Activated naive CD4-positive, alpha-beta T cell treated with anti-CD3 and anti-CD28 coated beads for 36 hours (primary cell): ENCODE measurements at regions not wholly inside any gene's neighbourhood (a gene's known extent, or its start where the extent isn't known, plus 50 kb on each side); places are given as distances from the start of the nearest gene placed in this dataset.
"Not testable (repeated sequence)": the region's sequence is repeated elsewhere in the genome, so short reads cannot be mapped to it uniquely, and the experiment has no call there.

ENCODE experiments used
- CTCF ChIA-PET: fragments of 350-600 bp; sonication (Branson Sonifier 250); formaldehyde crosslinking; loops from one replicate; lab custom pipeline; 2021; ENCODE audit warnings: antibody characterized with exemption; lab: Charles Lee
- DNase-seq: peaks from one replicate; pipeline ENCODE4 v3.0.0-alpha.2; 2020
- H3K27ac Mint-ChIP-seq: one replicate; pipeline ENCODE4 v1.8.0; 2021; ENCODE audit warnings: mild to moderate bottlenecking, mixed read lengths
- H3K27me3 Mint-ChIP-seq: one replicate; pipeline ENCODE4 v1.8.0; 2021; ENCODE audit warnings: low read depth, mixed read lengths
- H3K36me3 Mint-ChIP-seq: one replicate; pipeline ENCODE4 v1.8.0; 2021; ENCODE audit warnings: low read depth, mixed read lengths
- H3K4me1 Mint-ChIP-seq: one replicate; pipeline ENCODE4 v1.8.0; 2021; ENCODE audit warnings: low read depth, mixed read lengths
- H3K4me3 Mint-ChIP-seq: one replicate; pipeline ENCODE4 v1.8.0; 2021; ENCODE audit warnings: mild to moderate bottlenecking, moderate library complexity, mixed read lengths
- H3K9me3 Mint-ChIP-seq: one replicate; pipeline ENCODE4 v1.8.0; 2021; ENCODE audit warnings: mixed read lengths
- intact Hi-C: fragments of 100-400 bp; cut with micrococcal nuclease; formaldehyde crosslinking; loops from one replicate; pipeline ENCODE4 v1.15.1; 2023

DNA sequence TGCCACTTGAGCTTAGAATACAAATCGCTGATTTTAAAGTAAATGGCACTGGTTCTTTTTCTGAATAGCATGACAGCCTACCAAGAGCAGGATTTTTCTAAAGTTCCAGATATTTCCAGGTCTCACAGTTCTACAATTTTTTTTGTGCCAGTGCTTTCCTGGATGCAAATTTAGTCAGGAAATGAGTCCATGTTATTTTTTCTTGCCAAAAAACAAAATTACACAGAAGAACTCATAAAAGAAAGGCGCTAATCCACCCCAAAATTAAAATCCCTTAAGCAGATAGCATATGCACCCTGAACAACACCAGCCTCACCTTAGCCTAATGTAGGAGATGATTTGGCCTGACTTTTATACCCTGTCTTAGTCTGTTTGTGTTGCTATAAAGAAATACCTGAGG lies 86.4 kb upstream of the ARG1 start:
- Mint-ChIP-seq H3K4me3 (no peak overlapping the region), H3K36me3 (no peaks in the 10 kb centered on the region), H3K27me3 (no peaks in the 10 kb centered on the region), H3K27ac (no peak overlapping the region), H3K4me1 (no peaks in the 10 kb centered on the region), H3K9me3 (no peaks in the 10 kb centered on the region)
- CTCF ChIA-PET: no interaction called here
- no peak for DNase-seq
- intact Hi-C loops: no loop called here

- Mint-ChIP-seq H3K4me1 (no peaks in the 10 kb centered on the region), H3K36me3 (no peaks in the 10 kb centered on the region), H3K27ac (no peak overlapping the region), H3K27me3 (no peaks in the 10 kb centered on the region), H3K4me3 (no peak overlapping the region), H3K9me3 (no peaks in the 10 kb centered on the region)
- CTCF ChIA-PET: no interaction called here
- intact Hi-C loops: no loop called here
- DNase-seq: no peak
These were observed 84.2 kb upstream of the ARG1 start for GRCh38 chr6:131488780-131489179.

GRCh38 chr6:131490441-131490840 lies 82.6 kb upstream of the ARG1 start:
- intact Hi-C loops: no loop called here
- no peaks in the 10 kb centered on the region for H3K36me3 Mint-ChIP-seq
- H3K9me3 Mint-ChIP-seq: peaks cover 2% of the 10 kb centered on the region
- no peak for DNase-seq
- CTCF ChIA-PET: interaction anchor here (1.4 kb wide), 1 partner anchor 29 kb away, joined by 10 read pairs; no protein-coding TSS in a partner anchor
- H3K4me1 Mint-ChIP-seq: no peaks in the 10 kb centered on the region
- H3K27ac Mint-ChIP-seq: no peak overlapping the region
- no peak overlapping the region for H3K4me3 Mint-ChIP-seq
- no peaks in the 10 kb centered on the region for H3K27me3 Mint-ChIP-seq

- H3K36me3 Mint-ChIP-seq: no peaks in the 10 kb centered on the region
- peaks cover 2% of the 10 kb centered on the region for H3K9me3 Mint-ChIP-seq
- H3K27me3 Mint-ChIP-seq: no peaks in the 10 kb centered on the region
- no peak overlapping the region for H3K27ac Mint-ChIP-seq
- CTCF ChIA-PET: interaction anchor here (0.6 to 2.0 kb wide), 5 partner anchors 23 to 603 kb away, joined by 3 to 8 read pairs (median 4); no protein-coding TSS in a partner anchor
- DNase-seq: no peak
- intact Hi-C loops: no loop called here
- H3K4me3 Mint-ChIP-seq: no peak overlapping the region
- no peaks in the 10 kb centered on the region for H3K4me1 Mint-ChIP-seq
These were observed 80.0 kb upstream of the ARG1 start for GRCh38 chr6:131492932-131493573.

GRCh38 chr6:131504387-131504786 lies 68.6 kb upstream of the ARG1 start:
- H3K9me3 Mint-ChIP-seq, intact Hi-C loops, H3K27me3 Mint-ChIP-seq, H3K27ac Mint-ChIP-seq, DNase-seq, H3K4me1 Mint-ChIP-seq, H3K36me3 Mint-ChIP-seq, H3K4me3 Mint-ChIP-seq: not testable (repeated sequence)
- CTCF ChIA-PET: interaction anchor here (0.6 kb wide), 1 partner anchor 159 kb away, joined by 3 read pairs; no protein-coding TSS in a partner anchor

GRCh38 chr6:131510094-131510493 lies 62.9 kb upstream of the ARG1 start:
- no peaks in the 10 kb centered on the region for H3K4me1 Mint-ChIP-seq
- H3K4me3 Mint-ChIP-seq: no peak overlapping the region
- intact Hi-C loops: no loop called here
- no peaks in the 10 kb centered on the region for H3K27me3 Mint-ChIP-seq
- no peak for DNase-seq
- H3K27ac Mint-ChIP-seq: no peak overlapping the region
- CTCF ChIA-PET: no interaction called here
- H3K9me3 Mint-ChIP-seq: peaks cover 2% of the 10 kb centered on the region
- no peaks in the 10 kb centered on the region for H3K36me3 Mint-ChIP-seq

DNA sequence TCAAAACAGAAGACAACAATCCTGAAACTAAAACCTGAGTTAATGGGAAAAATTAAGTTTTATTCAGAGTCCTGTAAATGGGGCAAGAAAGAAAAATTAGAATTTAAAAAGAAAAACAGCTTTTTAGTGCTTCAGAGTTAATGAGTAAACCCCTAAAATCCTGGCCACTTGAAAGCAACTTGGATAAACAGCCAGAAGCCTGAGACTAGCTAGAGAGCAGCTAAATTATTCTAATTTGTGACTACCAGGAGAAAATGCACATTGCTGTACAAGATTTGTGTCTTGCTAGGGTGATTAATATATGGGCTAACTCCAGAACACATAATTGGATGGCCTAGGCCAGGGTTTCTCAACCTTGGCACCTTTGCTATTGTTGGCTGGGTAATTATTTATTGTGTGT lies 62.4 kb upstream of the ARG1 start:
- no peak overlapping the region for H3K4me3 Mint-ChIP-seq
- CTCF ChIA-PET: no interaction called here
- H3K4me1 Mint-ChIP-seq: no peaks in the 10 kb centered on the region
- H3K27me3 Mint-ChIP-seq: no peaks in the 10 kb centered on the region
- no peak overlapping the region for H3K27ac Mint-ChIP-seq
- DNase-seq: no peak
- H3K9me3 Mint-ChIP-seq: peaks cover 7% of the 10 kb centered on the region
- H3K36me3 Mint-ChIP-seq: no peaks in the 10 kb centered on the region
- intact Hi-C loops: no loop called here

- Mint-ChIP-seq H3K27me3 (no peaks in the 10 kb centered on the region), H3K4me3 (no peak overlapping the region), H3K4me1 (peaks cover 13% of the 10 kb centered on the region), H3K9me3 (peaks cover 10% of the 10 kb centered on the region), H3K36me3 (no peaks in the 10 kb centered on the region), H3K27ac (peak overlapping the region; percentile 24)
- DNase-seq: peak; percentile 76
- intact Hi-C loops: loop anchor here (1.0 to 2.0 kb wide), 5 partner anchors 12 to 391 kb away; partner anchors contain the start of gene MED23
- CTCF ChIA-PET: interaction anchor here (0.6 to 3.8 kb wide), 17 partner anchors 12 to 457 kb away, joined by 3 to 82 read pairs (median 5); partner anchors contain the start of genes EPB41L2 and MED23
These were observed 53.2 kb upstream of the ARG1 start for GRCh38 chr6:131519670-131520436.
